ENCODE measurements at regions not wholly inside any gene's neighbourhood (a gene's known extent, or its start where the extent isn't known, plus 50 kb on each side); places are given as distances from the start of the nearest gene placed in this dataset.

- peak; percentile 15 for DNase-seq (ENCODE audit: low read depth)
- no peak overlapping the region for H3K4me3 ChIP-seq (ENCODE audit: low read depth, low read length)
- no peak for FAIRE-seq
- no peaks in the 10 kb centered on the region for H3K27me3 ChIP-seq (ENCODE audit: control insufficient read depth, insufficient read depth, low read length)
- TF ChIP-seq, protein P1, sequence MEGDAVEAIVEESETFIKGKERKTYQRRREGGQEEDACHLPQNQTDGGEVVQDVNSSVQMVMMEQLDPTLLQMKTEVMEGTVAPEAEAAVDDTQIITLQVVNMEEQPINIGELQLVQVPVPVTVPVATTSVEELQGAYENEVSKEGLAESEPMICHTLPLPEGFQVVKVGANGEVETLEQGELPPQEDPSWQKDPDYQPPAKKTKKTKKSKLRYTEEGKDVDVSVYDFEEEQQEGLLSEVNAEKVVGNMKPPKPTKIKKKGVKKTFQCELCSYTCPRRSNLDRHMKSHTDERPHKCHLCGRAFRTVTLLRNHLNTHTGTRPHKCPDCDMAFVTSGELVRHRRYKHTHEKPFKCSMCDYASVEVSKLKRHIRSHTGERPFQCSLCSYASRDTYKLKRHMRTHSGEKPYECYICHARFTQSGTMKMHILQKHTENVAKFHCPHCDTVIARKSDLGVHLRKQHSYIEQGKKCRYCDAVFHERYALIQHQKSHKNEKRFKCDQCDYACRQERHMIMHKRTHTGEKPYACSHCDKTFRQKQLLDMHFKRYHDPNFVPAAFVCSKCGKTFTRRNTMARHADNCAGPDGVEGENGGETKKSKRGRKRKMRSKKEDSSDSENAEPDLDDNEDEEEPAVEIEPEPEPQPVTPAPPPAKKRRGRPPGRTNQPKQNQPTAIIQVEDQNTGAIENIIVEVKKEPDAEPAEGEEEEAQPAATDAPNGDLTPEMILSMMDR (IDR thresholded peaks at IDR 0.05; ENCODE audit: insufficient read depth, low read length, severe bottlenecking), result peak; percentile 41
- no peaks in the 10 kb centered on the region for H3K36me3 ChIP-seq (ENCODE audit: control insufficient read depth, insufficient read depth, low read length)
Observed at GRCh38 chr4:121277194-121278105, 103.4 kb downstream of the QRFPR start.

- TF ChIP-seq, protein P1 (IDR thresholded peaks at IDR 0.05; ENCODE audit: insufficient read depth, low read length, severe bottlenecking), result no peak
- H3K27me3 ChIP-seq (ENCODE audit: control insufficient read depth, insufficient read depth, low read length), result no peaks in the 10 kb centered on the region
- no peaks in the 10 kb centered on the region for H3K36me3 ChIP-seq (ENCODE audit: control insufficient read depth, insufficient read depth, low read length)
- H3K4me3 ChIP-seq (ENCODE audit: low read depth, low read length), result no peak overlapping the region
- FAIRE-seq (no peak), DNase-seq (ENCODE audit: low read depth) (peak; percentile 12)
Observed at GRCh38 chr4:121273191-121273590, 107.6 kb downstream of the QRFPR start.

DNA sequence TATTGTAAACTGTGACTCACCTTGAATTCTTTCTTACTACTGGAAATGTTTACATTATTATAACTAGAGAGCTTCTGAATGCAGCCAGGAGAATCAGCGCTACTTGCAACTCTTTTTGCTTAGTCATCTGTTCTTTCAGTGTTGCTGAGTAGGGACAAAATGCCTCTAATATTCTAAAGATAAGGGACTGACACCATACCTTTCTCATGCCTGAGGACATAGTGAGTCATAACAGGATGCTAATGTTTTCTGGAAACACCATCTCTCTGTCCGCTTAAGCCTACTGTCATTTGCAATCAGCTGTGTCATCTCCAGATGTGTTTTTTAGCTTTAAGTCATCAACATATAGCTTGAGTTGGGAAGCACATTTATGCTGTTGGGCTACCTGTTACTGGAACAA, 108.3 kb downstream of the QRFPR start:
- Histone ChIP-seq H3K36me3 (ENCODE audit: control insufficient read depth, insufficient read depth, low read length) (no peaks in the 10 kb centered on the region), H3K4me3 (ENCODE audit: low read depth, low read length) (no peak overlapping the region), H3K27me3 (ENCODE audit: control insufficient read depth, insufficient read depth, low read length) (no peaks in the 10 kb centered on the region)
- DNase-seq (ENCODE audit: low read depth) (peak; percentile 95), FAIRE-seq (no peak)
- TF ChIP-seq, protein P1 (IDR thresholded peaks at IDR 0.05; ENCODE audit: insufficient read depth, low read length, severe bottlenecking), result no peak

- no peak for FAIRE-seq
- TF ChIP-seq, protein P1 (IDR thresholded peaks at IDR 0.05; ENCODE audit: insufficient read depth, low read length, severe bottlenecking), result no peak
- H3K4me3 ChIP-seq (ENCODE audit: low read depth, low read length), result no peak overlapping the region
- no peaks in the 10 kb centered on the region for H3K36me3 ChIP-seq (ENCODE audit: control insufficient read depth, insufficient read depth, low read length)
- H3K27me3 ChIP-seq (ENCODE audit: control insufficient read depth, insufficient read depth, low read length), result no peaks in the 10 kb centered on the region
- DNase-seq (ENCODE audit: low read depth), result peak; percentile 79
Observed at GRCh38 chr4:121270389-121270788, 106.3 kb upstream of the TNIP3 start.

- TF ChIP-seq, protein P1 (IDR thresholded peaks at IDR 0.05; ENCODE audit: insufficient read depth, low read length, severe bottlenecking), result no peak
- no peak for DNase-seq (ENCODE audit: low read depth)
- no peak overlapping the region for H3K4me3 ChIP-seq (ENCODE audit: low read depth, low read length)
- H3K36me3 ChIP-seq (ENCODE audit: control insufficient read depth, insufficient read depth, low read length), result no peaks in the 10 kb centered on the region
- FAIRE-seq, result no peak
- no peaks in the 10 kb centered on the region for H3K27me3 ChIP-seq (ENCODE audit: control insufficient read depth, insufficient read depth, low read length)
Observed at GRCh38 chr4:121269001-121269400, 104.9 kb upstream of the TNIP3 start.
